ENCODE measurements at regions not wholly inside any gene's neighbourhood (a gene's known extent, or its start where the extent isn't known, plus 50 kb on each side); places are given as distances from the start of the nearest gene placed in this dataset.

DNA sequence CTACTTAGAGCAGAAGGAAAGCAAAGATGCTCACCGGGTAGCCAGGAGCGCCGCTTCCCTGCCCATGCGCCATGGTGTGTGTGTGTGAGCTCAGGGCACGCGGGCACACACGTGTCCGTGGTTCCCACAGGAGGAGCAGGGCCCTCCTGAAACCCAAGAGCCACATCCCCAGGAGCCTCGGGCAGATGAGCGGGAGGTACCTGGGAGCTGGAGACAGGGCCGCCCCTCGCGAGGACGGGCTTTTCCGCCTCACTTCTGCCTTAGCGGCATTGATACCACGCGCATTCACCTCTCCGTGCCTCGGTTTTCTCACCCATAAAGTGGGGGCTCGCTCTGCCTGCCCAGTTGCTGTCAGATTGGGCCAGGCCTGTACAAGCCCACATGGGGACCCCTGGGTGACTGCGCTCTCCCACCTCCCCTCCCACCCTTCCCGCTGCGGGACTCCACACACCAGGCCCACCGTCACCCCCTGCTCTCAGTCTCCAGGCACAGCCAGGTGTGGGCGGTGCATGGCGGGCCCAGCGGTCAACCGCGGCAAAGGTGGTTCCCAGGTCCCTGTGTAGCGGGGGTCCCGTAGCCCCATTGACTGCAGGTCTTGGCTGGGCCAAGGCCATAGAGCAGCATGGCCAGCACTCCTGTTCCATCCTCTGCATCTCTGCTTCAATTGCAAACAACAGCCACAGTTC is 66.3 kb downstream of the SIK1 start:
- H3K4me1 ChIP-seq (ENCODE audit: insufficient read depth) = no peaks in the 10 kb centered on the region; the same call in 1 of the 2 replicates
- H3K4me2 ChIP-seq = no peak overlapping the region
- no peak overlapping the region for H2AFZ ChIP-seq
- no peak overlapping the region for H3K4me3 Mint-ChIP-seq
- H3K36me3 ChIP-seq (ENCODE audit: insufficient read depth) = no peaks in the 10 kb centered on the region
- no peaks in the 10 kb centered on the region for H3K79me2 ChIP-seq (replicated peaks; ENCODE audit: insufficient read depth)
- peaks cover 11% of the 10 kb centered on the region for H3K27me3 Mint-ChIP-seq (ENCODE audit: insufficient read depth, low read depth, poor library complexity)
- no peak overlapping the region for H3K27ac ChIP-seq (ENCODE audit: low read depth)
- H3K4me1 Mint-ChIP-seq = peaks cover 24% of the 10 kb centered on the region
- 0 out of 2 replicates have a peak overlapping the region, but pooled peaks have one; percentile 9 for H3K27ac Mint-ChIP-seq
- ATAC-seq (no peak), DNase-seq (ENCODE audit: low spot score) (no peak)
- H3K36me3 Mint-ChIP-seq (ENCODE audit: low read depth) = no peaks in the 10 kb centered on the region
- H3K9me3 Mint-ChIP-seq = no peaks in the 10 kb centered on the region
- TF ChIP-seq ZNF114 (CRISPR knock-in tag; IDR thresholded peaks at IDR 0.05) (no peak), CTCF (conservative IDR thresholded peaks at IDR 0.05; ENCODE audit: low read depth in 2 of 2) (no peak), STAT1 (IDR thresholded peaks at IDR 0.05; ENCODE audit: unreplicated experiment) (no peak), CREB1 (CRISPR knock-in tag; IDR thresholded peaks at IDR 0.05; ENCODE audit: low read depth) (no peak), ETS1 (IDR thresholded peaks at IDR 0.05) (no peak), NANOG (IDR thresholded peaks at IDR 0.05; ENCODE audit: borderline replicate concordance) (no peak)
- no peaks in the 10 kb centered on the region; the same call in 1 of the 2 replicates for H3F3A ChIP-seq (replicated peaks; ENCODE audit: low read depth)
- no peak overlapping the region for H3K4me3 ChIP-seq
- H3K9me2 ChIP-seq (ENCODE audit: insufficient read depth) = no peaks in the 10 kb centered on the region
- no peaks in the 10 kb centered on the region for H4K20me1 ChIP-seq (replicated peaks; ENCODE audit: insufficient read depth)
- H3K27me3 ChIP-seq (ENCODE audit: insufficient read depth) = no peaks in the 10 kb centered on the region

DNA sequence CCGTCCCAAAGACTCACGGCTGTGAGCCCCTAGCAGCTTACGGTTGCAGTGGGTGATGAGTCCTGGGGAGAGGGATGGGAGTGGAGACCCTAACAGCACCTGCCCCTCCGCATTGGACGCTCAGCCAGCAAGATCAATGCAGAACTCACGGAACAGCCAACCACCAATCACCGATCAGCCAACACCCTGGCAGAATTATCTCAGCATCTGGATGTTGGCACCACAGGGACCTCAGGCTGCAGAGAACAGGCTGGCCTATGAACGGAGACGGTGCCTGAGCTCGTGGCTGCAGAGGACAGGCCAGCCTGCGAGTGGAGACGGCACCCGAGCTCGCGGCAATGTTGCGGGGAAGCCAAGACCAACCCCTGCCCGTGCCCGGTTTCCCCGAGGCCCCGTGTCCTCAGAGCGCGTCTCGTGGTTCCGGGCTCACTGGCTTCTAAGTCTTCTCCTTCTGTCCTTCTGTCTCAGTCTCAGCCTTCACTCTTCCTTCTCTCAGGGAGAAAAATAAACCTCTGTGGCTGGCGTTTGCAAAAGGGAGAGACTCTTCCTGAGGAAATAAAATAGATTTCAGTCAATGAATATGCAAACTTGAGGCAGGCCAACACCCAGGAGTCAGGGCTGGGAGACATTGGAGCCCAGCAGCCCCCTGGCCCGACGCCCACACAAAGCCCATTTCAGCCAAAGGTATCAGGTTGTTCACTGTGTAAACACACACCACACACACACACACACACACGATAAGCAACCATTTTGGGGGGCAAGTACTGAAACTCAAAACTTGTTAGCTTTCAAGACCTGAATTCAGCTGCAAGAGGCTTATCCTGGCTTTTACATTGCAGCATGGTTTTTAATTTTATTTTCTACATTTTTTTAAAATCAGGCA is 67.8 kb downstream of the SIK1 start:
- DNase-seq (ENCODE audit: low spot score) (no peak), ATAC-seq (no peak)
- H2AFZ ChIP-seq = no peak overlapping the region
- H3K4me1 ChIP-seq (ENCODE audit: insufficient read depth) = no peaks in the 10 kb centered on the region; the same call in 1 of the 2 replicates
- Mint-ChIP-seq H3K27ac (no peak overlapping the region), H3K27me3 (ENCODE audit: insufficient read depth, low read depth, poor library complexity) (peaks cover 11% of the 10 kb centered on the region), H3K36me3 (ENCODE audit: low read depth) (no peaks in the 10 kb centered on the region), H3K9me3 (no peaks in the 10 kb centered on the region), H3K4me3 (no peak overlapping the region), H3K4me1 (peaks cover 24% of the 10 kb centered on the region)
- H3F3A ChIP-seq (replicated peaks; ENCODE audit: low read depth) = no peaks in the 10 kb centered on the region; the same call in 1 of the 2 replicates
- no peaks in the 10 kb centered on the region for H3K9me2 ChIP-seq (ENCODE audit: insufficient read depth)
- no peak overlapping the region for H3K27ac ChIP-seq (ENCODE audit: low read depth)
- no peaks in the 10 kb centered on the region for H3K36me3 ChIP-seq (ENCODE audit: insufficient read depth)
- H3K4me3 ChIP-seq = no peak overlapping the region
- H3K4me2 ChIP-seq = no peak overlapping the region
- no peaks in the 10 kb centered on the region for H3K27me3 ChIP-seq (ENCODE audit: insufficient read depth)
- no peaks in the 10 kb centered on the region for H4K20me1 ChIP-seq (replicated peaks; ENCODE audit: insufficient read depth)
- H3K79me2 ChIP-seq (replicated peaks; ENCODE audit: insufficient read depth) = no peaks in the 10 kb centered on the region
- TF ChIP-seq ZNF114 (CRISPR knock-in tag; IDR thresholded peaks at IDR 0.05) (no peak), NANOG (IDR thresholded peaks at IDR 0.05; ENCODE audit: borderline replicate concordance) (no peak), CREB1 (CRISPR knock-in tag; IDR thresholded peaks at IDR 0.05; ENCODE audit: low read depth) (no peak), EZH2 (IDR thresholded peaks at IDR 0.05; ENCODE audit: low read depth, unreplicated experiment) (no peak), STAT1 (IDR thresholded peaks at IDR 0.05; ENCODE audit: unreplicated experiment) (no peak), ZNF462 (CRISPR knock-in tag; IDR thresholded peaks at IDR 0.05) (no peak)

Measured in GM23338 (cell line).